ENCODE measurements at regions not wholly inside any gene's neighbourhood (a gene's known extent, or its start where the extent isn't known, plus 50 kb on each side); places are given as distances from the start of the nearest gene placed in this dataset.

- no peaks in the 10 kb centered on the region for H3K79me2 ChIP-seq (ENCODE audit: low read length)
- no peak overlapping the region for H2AFZ ChIP-seq (ENCODE audit: low read depth, low read length)
- TF ChIP-seq EZH2phosphoT487 (IDR thresholded peaks at IDR 0.05; ENCODE audit: low read depth) (no peak), CTCF (IDR thresholded peaks at IDR 0.05; ENCODE audit: low read depth, low read length) (no peak)
- no peak overlapping the region for H3K9ac ChIP-seq (ENCODE audit: low read length)
- H3K9me3 ChIP-seq (ENCODE audit: insufficient read depth, low read length) = no peaks in the 10 kb centered on the region
- no peaks in the 10 kb centered on the region for H4K20me1 ChIP-seq (ENCODE audit: insufficient read depth, low read length)
- no peak overlapping the region for H3K4me2 ChIP-seq (ENCODE audit: low read length)
- H3K4me3 ChIP-seq (ENCODE audit: low read length) = no peak overlapping the region
- H3K27me3 ChIP-seq (ENCODE audit: low read depth, low read length) = no peaks in the 10 kb centered on the region
- H3K27ac ChIP-seq (ENCODE audit: low read length) = no peak overlapping the region
- H3K4me1 ChIP-seq (ENCODE audit: low read length) = no peaks in the 10 kb centered on the region
- no peaks in the 10 kb centered on the region for H3K36me3 ChIP-seq (replicated peaks; ENCODE audit: low read depth, low read length)
Observed at GRCh38 chr3:34534013-34534412, 735.6 kb downstream of the PDCD6IP start.

- Histone ChIP-seq H3K9ac (ENCODE audit: low read length) (no peak overlapping the region), H3K4me1 (ENCODE audit: low read length) (no peaks in the 10 kb centered on the region), H3K4me2 (ENCODE audit: low read length) (no peak overlapping the region), H3K79me2 (ENCODE audit: low read length) (no peaks in the 10 kb centered on the region), H3K27me3 (ENCODE audit: low read depth, low read length) (no peaks in the 10 kb centered on the region), H3K36me3 (replicated peaks; ENCODE audit: low read depth, low read length) (no peaks in the 10 kb centered on the region), H3K27ac (ENCODE audit: low read length) (no peak overlapping the region), H3K4me3 (ENCODE audit: low read length) (no peak overlapping the region), H4K20me1 (ENCODE audit: insufficient read depth, low read length) (no peaks in the 10 kb centered on the region), H3K9me3 (ENCODE audit: insufficient read depth, low read length) (no peaks in the 10 kb centered on the region), H2AFZ (ENCODE audit: low read depth, low read length) (no peak overlapping the region)
- no peak for TF ChIP-seq EZH2phosphoT487 (IDR thresholded peaks at IDR 0.05; ENCODE audit: low read depth)
- TF ChIP-seq CTCF (IDR thresholded peaks at IDR 0.05; ENCODE audit: low read depth, low read length) = no peak
Observed at GRCh38 chr3:34544136-34544535, 745.7 kb downstream of the PDCD6IP start.

GRCh38 chr3:34547297-34547920 lies 749.0 kb downstream of the PDCD6IP start:
- Histone ChIP-seq H3K9me3 (ENCODE audit: insufficient read depth, low read length) (no peaks in the 10 kb centered on the region), H3K27ac (ENCODE audit: low read length) (no peak overlapping the region), H3K27me3 (ENCODE audit: low read depth, low read length) (no peaks in the 10 kb centered on the region), H2AFZ (ENCODE audit: low read depth, low read length) (no peak overlapping the region), H3K4me2 (ENCODE audit: low read length) (no peak overlapping the region), H3K36me3 (replicated peaks; ENCODE audit: low read depth, low read length) (no peaks in the 10 kb centered on the region), H3K79me2 (ENCODE audit: low read length) (no peaks in the 10 kb centered on the region), H3K9ac (ENCODE audit: low read length) (no peak overlapping the region), H3K4me1 (ENCODE audit: low read length) (no peaks in the 10 kb centered on the region), H3K4me3 (ENCODE audit: low read length) (no peak overlapping the region), H4K20me1 (ENCODE audit: insufficient read depth, low read length) (no peaks in the 10 kb centered on the region)
- TF ChIP-seq EZH2phosphoT487 (IDR thresholded peaks at IDR 0.05; ENCODE audit: low read depth) (no peak), CTCF (IDR thresholded peaks at IDR 0.05; ENCODE audit: low read depth, low read length) (no peak)

GRCh38 chr3:34567266-34567665 lies 768.8 kb downstream of the PDCD6IP start:
- no peaks in the 10 kb centered on the region for H4K20me1 ChIP-seq (ENCODE audit: insufficient read depth, low read length)
- no peak overlapping the region for H3K9ac ChIP-seq (ENCODE audit: low read length)
- TF ChIP-seq CTCF (IDR thresholded peaks at IDR 0.05; ENCODE audit: low read depth, low read length) (no peak), EZH2phosphoT487 (IDR thresholded peaks at IDR 0.05; ENCODE audit: low read depth) (no peak)
- no peak overlapping the region for H3K4me3 ChIP-seq (ENCODE audit: low read length)
- no peaks in the 10 kb centered on the region for H3K9me3 ChIP-seq (ENCODE audit: insufficient read depth, low read length)
- H3K4me1 ChIP-seq (ENCODE audit: low read length) = no peaks in the 10 kb centered on the region
- no peak overlapping the region for H3K4me2 ChIP-seq (ENCODE audit: low read length)
- H3K36me3 ChIP-seq (replicated peaks; ENCODE audit: low read depth, low read length) = no peaks in the 10 kb centered on the region
- H3K27ac ChIP-seq (ENCODE audit: low read length) = no peak overlapping the region
- H2AFZ ChIP-seq (ENCODE audit: low read depth, low read length) = no peak overlapping the region
- no peaks in the 10 kb centered on the region for H3K27me3 ChIP-seq (ENCODE audit: low read depth, low read length)
- no peaks in the 10 kb centered on the region for H3K79me2 ChIP-seq (ENCODE audit: low read length)
